ENCODE measurements at regions not wholly inside any gene's neighbourhood (a gene's known extent, or its start where the extent isn't known, plus 50 kb on each side); places are given as distances from the start of the nearest gene placed in this dataset.

GRCh38 chr10:130746311-130746710 lies 565.2 kb downstream of the TCERG1L start:
- DNase-seq = peak in 2 of 3 donors; percentile 8 to 22
- no peak overlapping the region for H3K27ac ChIP-seq
- no peaks in the 10 kb centered on the region for H3K4me1 ChIP-seq
- no peak overlapping the region for H3K4me3 ChIP-seq
- H3K27me3 ChIP-seq = no peaks in the 10 kb centered on the region
- H3K36me3 ChIP-seq = no peaks in the 10 kb centered on the region
- TF ChIP-seq POLR2A (IDR thresholded peaks at IDR 0.05) = no peak
- TF ChIP-seq CTCF (IDR thresholded peaks at IDR 0.05) = no peak
- H3K9me3 ChIP-seq = no peaks in the 10 kb centered on the region

GRCh38 chr10:130747356-130747755 lies 564.2 kb downstream of the TCERG1L start:
- H3K9me3 ChIP-seq = peaks cover 0 to 4% (median 0%) of the 10 kb centered on the region in 4 donors
- no peaks in the 10 kb centered on the region for H3K4me1 ChIP-seq
- peak in 2 of 3 donors; percentile 7 to 27 for DNase-seq
- no peak overlapping the region for H3K27ac ChIP-seq
- H3K27me3 ChIP-seq = no peaks in the 10 kb centered on the region
- H3K36me3 ChIP-seq = no peaks in the 10 kb centered on the region
- TF ChIP-seq POLR2A (IDR thresholded peaks at IDR 0.05) (no peak), CTCF (IDR thresholded peaks at IDR 0.05) (no peak)
- no peak overlapping the region for H3K4me3 ChIP-seq

- Histone ChIP-seq H3K4me3 (no peak overlapping the region), H3K27ac (no peak overlapping the region), H3K4me1 (no peaks in the 10 kb centered on the region), H3K9me3 (peaks cover 0 to 6% (median 0%) of the 10 kb centered on the region in 4 donors), H3K36me3 (no peaks in the 10 kb centered on the region), H3K27me3 (no peaks in the 10 kb centered on the region)
- TF ChIP-seq CTCF (IDR thresholded peaks at IDR 0.05) (no peak), POLR2A (IDR thresholded peaks at IDR 0.05) (no peak)
- peak in 2 of 3 donors; percentile 8 to 19 for DNase-seq
Observed at GRCh38 chr10:130747946-130748345, 563.6 kb downstream of the TCERG1L start.

GRCh38 chr10:130748409-130749057 lies 563.0 kb downstream of the TCERG1L start:
- peak in 2 of 3 donors; percentile 20 to 33 for DNase-seq
- TF ChIP-seq POLR2A (IDR thresholded peaks at IDR 0.05) (no peak), CTCF (IDR thresholded peaks at IDR 0.05) (no peak)
- no peaks in the 10 kb centered on the region for H3K27me3 ChIP-seq
- peaks cover 0 to 6% (median 0%) of the 10 kb centered on the region in 4 donors for H3K9me3 ChIP-seq
- H3K27ac ChIP-seq = no peak overlapping the region
- H3K4me1 ChIP-seq = no peaks in the 10 kb centered on the region
- no peaks in the 10 kb centered on the region for H3K36me3 ChIP-seq
- no peak overlapping the region for H3K4me3 ChIP-seq

- peaks cover 0 to 6% (median 0%) of the 10 kb centered on the region in 4 donors for H3K9me3 ChIP-seq
- DNase-seq = peak in 1 of 3 donors; percentile 25
- TF ChIP-seq POLR2A (IDR thresholded peaks at IDR 0.05) = no peak
- TF ChIP-seq CTCF (IDR thresholded peaks at IDR 0.05) = no peak
- no peak overlapping the region for H3K4me3 ChIP-seq
- no peaks in the 10 kb centered on the region for H3K27me3 ChIP-seq
- H3K27ac ChIP-seq = no peak overlapping the region
- H3K4me1 ChIP-seq = no peaks in the 10 kb centered on the region
- no peaks in the 10 kb centered on the region for H3K36me3 ChIP-seq
Observed at GRCh38 chr10:130749911-130750310, 561.6 kb downstream of the TCERG1L start.

Data from Peyer's patch (tissue), 4 donors.